ENCODE measurements at regions not wholly inside any gene's neighbourhood (a gene's known extent, or its start where the extent isn't known, plus 50 kb on each side); places are given as distances from the start of the nearest gene placed in this dataset.

DNA sequence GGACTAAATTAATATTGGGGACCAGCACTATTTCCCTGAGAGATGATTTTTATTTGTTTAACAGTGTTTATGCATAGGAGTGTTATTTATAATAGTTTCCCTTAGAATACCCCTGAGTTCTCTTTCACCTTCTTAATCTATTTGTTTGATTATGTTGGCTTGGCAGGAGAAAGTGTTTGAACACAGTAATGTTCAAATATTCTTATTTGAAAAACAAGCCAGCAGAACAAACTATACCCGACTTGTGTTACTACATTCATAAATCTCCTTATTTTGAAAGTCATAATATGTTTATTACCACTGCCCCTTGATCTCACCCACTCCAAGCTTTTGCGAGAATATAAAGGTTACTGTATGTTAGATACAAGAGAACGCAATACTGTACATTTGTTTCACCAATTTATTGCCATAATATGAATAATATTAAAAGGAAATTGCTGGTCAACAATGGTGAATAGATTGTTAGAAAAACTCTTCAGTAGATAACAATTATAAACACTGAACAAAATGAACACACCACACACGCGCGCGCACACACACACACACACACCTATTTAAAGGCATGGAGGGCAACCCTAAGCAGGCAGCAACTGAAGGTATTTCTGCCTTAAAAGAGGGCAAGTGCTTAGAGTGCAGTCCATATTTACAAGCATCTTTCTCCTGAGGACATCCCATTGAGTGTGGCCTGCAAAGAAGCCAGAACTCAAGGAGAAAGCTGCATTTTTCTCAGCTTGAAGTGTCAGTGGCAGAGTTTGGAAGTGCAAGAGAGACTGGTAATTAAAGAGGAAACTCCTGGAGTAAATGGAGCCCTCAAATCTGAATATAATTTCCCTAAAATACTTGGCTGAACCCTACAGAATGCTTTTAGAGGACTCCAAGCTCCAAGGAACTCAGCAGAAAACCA is 279.4 kb upstream of the MAN1A1 start:
- no peak for DNase-seq

- DNase-seq: no peak
Measured at GRCh38 chr6:119627908-119628669, 278.5 kb upstream of the MAN1A1 start.

DNA sequence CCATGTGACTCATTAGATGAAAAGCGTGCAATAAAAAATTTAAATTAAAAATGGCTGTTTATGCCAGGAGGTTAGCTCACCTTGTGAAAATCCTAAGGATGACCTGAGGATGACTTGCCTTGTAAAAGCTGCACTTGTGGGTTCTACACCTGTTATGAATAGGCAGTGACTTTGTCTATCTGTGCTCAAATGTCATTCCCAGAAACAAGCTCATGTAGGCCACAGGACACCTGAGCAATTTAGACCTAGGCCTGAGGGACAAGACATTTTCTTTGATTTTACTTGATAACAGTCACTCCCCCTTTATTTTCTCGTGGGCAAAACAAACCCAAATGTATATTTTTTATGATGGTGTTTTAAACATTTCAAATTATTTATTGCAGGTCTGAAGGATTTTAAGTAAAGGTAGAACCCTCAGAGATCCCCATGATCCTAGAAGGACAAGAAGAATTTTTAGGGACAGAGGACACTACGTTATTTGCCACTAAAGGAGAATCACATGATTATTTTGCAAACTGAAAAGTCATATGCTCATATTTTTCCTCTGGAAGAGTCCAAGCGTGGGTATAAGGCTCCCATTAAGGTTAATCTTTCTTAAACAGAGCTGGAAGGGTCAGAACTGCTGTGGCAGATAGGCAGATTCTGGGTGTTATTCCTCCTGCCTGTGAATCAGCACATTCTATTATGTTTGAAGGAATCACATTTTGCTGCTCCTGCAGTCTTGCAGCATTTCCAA is 277.5 kb upstream of the MAN1A1 start:
- DNase-seq: no peak

DNA sequence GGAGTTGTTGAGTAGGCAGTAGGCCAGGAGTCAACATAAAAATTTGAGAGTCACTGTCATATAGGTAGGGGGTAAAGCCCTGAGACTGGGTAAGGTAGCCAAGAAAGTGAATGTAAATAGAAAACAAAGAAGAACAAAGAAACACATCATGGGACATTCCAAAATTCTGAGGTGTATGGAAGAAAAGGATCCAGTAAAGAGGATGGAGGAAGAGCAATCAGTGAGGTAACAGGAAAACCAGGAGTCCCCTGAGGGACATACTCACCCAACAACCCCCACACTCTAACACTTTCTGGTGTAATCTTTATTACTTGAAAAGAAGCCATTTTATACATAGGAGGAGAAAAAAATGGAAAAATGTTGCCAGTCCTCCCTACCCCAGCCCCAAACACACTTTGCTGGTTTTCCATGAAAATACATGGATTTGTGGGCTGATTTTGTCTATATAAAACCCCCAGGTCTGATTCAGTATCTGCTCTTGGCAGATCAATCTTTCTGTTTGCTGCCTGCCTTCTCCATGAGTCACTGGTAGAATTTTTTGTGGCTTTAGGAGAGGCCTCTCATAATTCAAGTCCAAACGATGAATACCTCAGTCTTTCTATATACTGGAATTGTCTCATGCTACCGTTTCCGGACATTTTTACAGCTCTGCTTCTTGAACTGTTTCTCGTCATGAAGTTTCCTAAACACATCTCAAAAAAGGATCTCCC is 271.4 kb upstream of the MAN1A1 start:
- no peak for DNase-seq

DNA sequence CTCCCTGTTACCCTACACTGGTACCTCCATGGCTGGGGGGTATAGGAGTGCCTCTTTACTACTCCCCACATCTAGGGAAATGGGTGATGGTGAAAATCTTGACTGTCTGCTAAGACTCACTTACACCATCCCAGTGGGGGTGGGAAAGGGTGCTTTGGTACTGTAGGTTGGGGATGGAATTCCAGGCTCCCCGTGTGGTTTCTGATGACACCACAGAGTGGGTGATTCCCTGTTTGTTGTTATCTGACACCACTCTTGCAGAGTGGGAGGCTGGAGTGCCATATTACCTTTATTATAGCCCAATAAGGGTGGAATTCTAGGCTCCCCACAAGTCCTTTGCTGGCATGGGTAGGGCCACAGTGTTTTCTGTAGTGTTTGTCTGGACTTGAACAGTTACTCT is 264.6 kb upstream of the MAN1A1 start:
- DNase-seq: no peak

- DNase-seq: no peak
Measured at GRCh38 chr6:119612911-119613381, 263.4 kb upstream of the MAN1A1 start.

- no peak for DNase-seq
Measured at GRCh38 chr6:119612176-119612891, 262.8 kb upstream of the MAN1A1 start.

- DNase-seq: no peak
Measured at GRCh38 chr6:119610754-119611153, 261.2 kb upstream of the MAN1A1 start.

DNA sequence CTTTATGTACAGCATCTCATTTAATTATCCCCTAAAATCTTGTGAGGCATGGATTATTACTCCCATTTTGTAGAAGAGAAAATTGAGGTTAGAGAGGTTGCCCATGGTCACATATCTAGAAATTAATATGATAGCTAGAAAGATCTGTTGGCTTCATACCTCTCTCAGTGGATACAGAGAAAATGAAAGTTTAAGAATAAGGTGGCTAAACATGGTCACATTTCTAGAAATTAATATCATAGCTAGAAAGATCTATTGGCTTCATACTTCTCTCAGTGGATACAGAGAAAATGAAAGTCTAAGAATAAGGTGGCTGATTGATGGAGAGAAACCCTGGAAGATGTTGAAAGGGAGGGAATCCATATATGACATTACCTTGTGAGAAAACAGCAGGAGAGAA is 260.7 kb upstream of the MAN1A1 start:
- no peak for DNase-seq

GRCh38 chr6:119609865-119610264 is 260.3 kb upstream of the MAN1A1 start:
- DNase-seq: peak in 1 of 2 donors; percentile 69

DNA sequence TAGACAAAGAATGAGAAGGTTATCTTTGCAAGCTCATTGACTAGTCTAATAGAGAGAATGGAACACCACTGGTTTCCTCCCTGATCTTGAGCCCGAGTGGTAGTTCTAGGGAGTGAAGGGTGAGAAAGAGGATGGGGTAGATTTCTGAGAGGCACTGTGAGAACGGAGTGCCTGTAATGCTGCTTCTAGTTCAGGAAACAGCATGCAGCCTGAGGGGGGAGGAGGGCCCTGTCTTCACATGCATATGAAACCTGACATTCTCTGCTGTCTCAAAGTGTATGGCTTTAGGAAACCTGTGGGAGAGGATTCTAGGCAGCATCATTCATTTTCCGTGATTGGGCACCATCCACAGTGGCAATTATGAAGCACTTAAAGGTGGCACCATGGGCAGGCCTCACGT is 259.4 kb upstream of the MAN1A1 start:
- DNase-seq: no peak

GRCh38 chr6:119604124-119604523 is 254.6 kb upstream of the MAN1A1 start:
- DNase-seq: no peak

- no peak for DNase-seq
Measured at GRCh38 chr6:119603501-119603900, 253.9 kb upstream of the MAN1A1 start.

DNA sequence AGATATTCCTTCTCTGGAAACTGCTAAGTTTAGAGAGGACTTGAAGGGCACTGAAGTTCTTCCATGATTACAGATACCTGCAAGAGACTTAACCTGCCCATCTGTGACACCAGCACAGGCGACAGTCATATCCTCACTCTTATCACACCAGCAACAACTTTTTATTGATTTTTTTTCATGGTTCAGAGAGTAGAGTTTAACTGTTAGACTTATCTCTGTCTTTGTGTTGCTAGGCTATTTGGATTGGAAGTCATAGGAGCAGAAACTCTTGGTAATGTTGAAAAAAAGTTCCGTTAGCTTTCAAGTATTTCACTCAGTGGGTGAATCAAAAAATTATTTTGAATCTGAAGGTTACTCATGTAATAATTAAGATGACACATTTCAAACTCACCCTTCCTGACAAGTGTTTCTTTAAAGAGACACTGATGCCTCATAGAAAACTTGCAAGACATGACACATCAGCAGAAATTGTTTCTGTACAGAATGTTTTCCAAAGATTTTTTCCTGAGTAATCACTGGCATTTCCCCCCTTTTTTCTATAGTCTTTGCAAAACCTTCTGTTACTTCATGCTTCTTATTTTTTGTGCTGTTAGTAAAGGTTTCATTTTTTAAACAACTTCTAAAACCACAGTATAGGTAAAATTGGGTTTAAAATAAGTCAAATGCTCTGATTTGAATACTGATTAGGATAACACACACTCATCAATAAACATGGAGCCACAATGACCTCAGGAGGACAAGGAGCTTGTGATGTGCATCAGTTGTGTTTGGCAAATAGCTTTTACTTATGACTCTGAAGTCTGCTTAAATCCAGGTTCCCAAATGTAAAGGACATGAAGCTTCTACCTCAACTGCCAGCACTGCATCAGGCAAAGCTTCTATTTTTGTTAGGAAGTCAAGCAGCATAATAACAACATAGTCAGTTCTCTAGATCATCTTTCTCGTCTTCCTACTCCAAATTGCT is 252.9 kb upstream of the MAN1A1 start:
- DNase-seq: no peak

DNA sequence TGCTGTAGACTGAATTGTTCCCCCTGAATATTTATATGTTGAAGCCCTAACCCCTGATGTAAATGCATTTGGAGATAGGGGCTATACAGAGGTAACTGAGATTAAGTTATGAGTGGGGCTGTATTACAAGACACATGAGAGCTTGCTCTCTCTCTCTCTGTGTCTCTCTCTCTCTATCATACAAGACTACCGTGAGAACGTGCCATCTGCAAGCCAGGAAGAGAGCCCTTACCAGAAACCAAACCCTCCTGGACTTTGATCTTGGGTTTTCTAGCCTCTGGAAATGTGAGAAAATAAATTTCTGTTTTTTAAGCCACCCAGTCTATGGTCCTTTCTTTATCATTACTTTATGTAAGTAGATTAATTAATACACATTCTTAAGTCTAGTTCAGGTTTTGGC is 249.3 kb upstream of the MAN1A1 start:
- DNase-seq: no peak

GRCh38 chr6:119594907-119595306 is 245.3 kb upstream of the MAN1A1 start:
- DNase-seq: no peak

GRCh38 chr6:119591235-119591634 is 241.7 kb upstream of the MAN1A1 start:
- no peak for DNase-seq

- DNase-seq: no peak
Measured at GRCh38 chr6:119590066-119590465, 240.5 kb upstream of the MAN1A1 start.

- no peak for DNase-seq
Measured at GRCh38 chr6:119587537-119587936, 238.0 kb upstream of the MAN1A1 start.

GRCh38 chr6:119586250-119586882 is 236.8 kb upstream of the MAN1A1 start:
- no peak for DNase-seq

Data from bone marrow (tissue), 2 donors.